ENCODE measurements at regions not wholly inside any gene's neighbourhood (a gene's known extent, or its start where the extent isn't known, plus 50 kb on each side); places are given as distances from the start of the nearest gene placed in this dataset.

DNA sequence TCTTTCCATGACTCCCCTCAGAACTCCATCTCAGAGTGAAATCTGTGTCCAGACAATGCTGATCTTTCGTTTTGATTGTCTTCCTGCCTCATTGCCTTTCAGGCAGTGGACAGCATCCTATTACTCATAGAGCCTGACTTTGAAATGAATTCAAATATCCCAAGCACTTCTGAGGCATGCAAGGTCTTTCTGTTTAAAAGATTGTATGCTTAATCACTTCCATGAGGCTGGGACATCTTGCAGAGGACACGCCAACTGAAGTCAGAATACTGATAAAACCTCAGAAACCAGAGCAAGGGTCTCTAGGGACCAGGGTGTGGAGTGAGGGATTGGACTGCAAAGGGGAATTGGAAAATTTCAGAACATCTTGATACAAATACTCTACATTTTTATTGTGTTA lies 836.5 kb upstream of the ID2 start:
- TF ChIP-seq TCF7L2 (IDR thresholded peaks at IDR 0.05; ENCODE audit: borderline replicate concordance, extremely low read depth, insufficient read depth, insufficient read length) (no peak), CEBPB (IDR thresholded peaks at IDR 0.05; ENCODE audit: low read depth) (no peak)
